CD14-positive monocyte (primary cell): ENCODE measurements at regions not wholly inside any gene's neighbourhood (a gene's known extent, or its start where the extent isn't known, plus 50 kb on each side); places are given as distances from the start of the nearest gene placed in this dataset.

Source experiments
- DNase-seq, 3 donors: peaks; one replicate each; pipeline ENCODE4 v3.0.0-alpha.2; 2011 to 2022
- H2AFZ ChIP-seq: 2 replicates; pipeline ENCODE4 v1.6.0; 2012; ENCODE audit warnings: mild to moderate bottlenecking, low read depth, low read length, inconsistent platforms; ENCODE audit not compliant: insufficient read depth, poor library complexity, severe bottlenecking
- H3K27ac ChIP-seq, 2 donors: 1 replicate in 1 of 2; 2 replicates in 1 of 2; pipeline ENCODE4 v1.5.1; 2012 to 2013; ENCODE audit warnings: low read length in 2 of 2, control low read depth in 1 of 2, inconsistent platforms in 1 of 2, low read depth in 1 of 2, mild to moderate bottlenecking in 1 of 2
- H3K27me3 ChIP-seq, 2 donors: one replicate each; pipeline versions ENCODE4 v1.6.0 to v1.6.1; 2011 to 2013; ENCODE audit warnings: low read length in 2 of 2; ENCODE audit not compliant: control insufficient read depth in 2 of 2, insufficient read depth in 2 of 2
- H3K36me3 ChIP-seq, 2 donors: replicated peaks in 1 of 2; 1 replicate in 1 of 2; 2 replicates in 1 of 2; pipeline versions ENCODE4 v1.5.1 to v1.6.1; 2012 to 2013; ENCODE audit warnings: low read length in 2 of 2, control low read depth in 1 of 2, inconsistent platforms in 1 of 2, mild to moderate bottlenecking in 1 of 2; ENCODE audit not compliant: insufficient read depth in 2 of 2, control insufficient read depth in 1 of 2
- H3K4me1 ChIP-seq, 2 donors: 1 replicate in 1 of 2; 2 replicates in 1 of 2; pipeline versions ENCODE4 v1.5.1 to v1.6.1; 2012 to 2013; ENCODE audit warnings: low read length in 2 of 2, control low read depth in 1 of 2, inconsistent platforms in 1 of 2, mild to moderate bottlenecking in 1 of 2, moderate library complexity in 1 of 2; ENCODE audit not compliant: insufficient read depth in 2 of 2, control insufficient read depth in 1 of 2
- H3K4me2 ChIP-seq: replicated peaks from 2 replicates; pipeline ENCODE3; 2012; ENCODE audit warnings: low read length, moderate library complexity, mild to moderate bottlenecking; ENCODE audit not compliant: poor library complexity, severe bottlenecking; ENCODE audit errors: extremely low read depth
- H3K4me3 ChIP-seq, 3 experiments: fragments of 200-600 bp in 1 of 3; sonication (generic) in 1 of 3; replicated peaks in 1 of 3; 1 replicate in 2 of 3; 2 replicates in 1 of 3; pipeline ENCODE4 v1.5.1; 2011 to 2013; ENCODE audit warnings: low read length in 3 of 3, mild to moderate bottlenecking in 3 of 3, control low read depth in 2 of 3, low read depth in 2 of 3, inconsistent platforms in 1 of 3, moderate library complexity in 1 of 3
- H3K79me2 ChIP-seq: 2 replicates; pipeline ENCODE4 v1.6.0; 2012; ENCODE audit warnings: mild to moderate bottlenecking, control low read depth, inconsistent platforms, low read length, moderate library complexity; ENCODE audit not compliant: insufficient read depth
- H3K9ac ChIP-seq: 2 replicates; pipeline ENCODE4 v1.6.0; 2017; ENCODE audit warnings: low read length, mild to moderate bottlenecking; ENCODE audit not compliant: insufficient read depth, poor library complexity, severe bottlenecking
- H3K9me3 ChIP-seq, 2 donors: replicated peaks in 1 of 2; 1 replicate in 1 of 2; 2 replicates in 1 of 2; pipeline versions ENCODE4 v1.5.1 to v1.6.1; 2012 to 2013; ENCODE audit warnings: low read length in 2 of 2, control low read depth in 1 of 2; ENCODE audit not compliant: control insufficient read depth in 1 of 2, insufficient read depth in 1 of 2
- H4K20me1 ChIP-seq: 2 replicates; pipeline ENCODE4 v1.6.0; 2012; ENCODE audit warnings: mild to moderate bottlenecking, low read length, control low read depth, moderate library complexity; ENCODE audit not compliant: insufficient read depth
- H3K27ac Mint-ChIP-seq, 7 donors: one replicate each; pipeline ENCODE4 v1.8.0; 2020; ENCODE audit warnings: mild to moderate bottlenecking in 7 of 7, mixed read lengths in 7 of 7, moderate library complexity in 6 of 7, inconsistent platforms in 2 of 7
- H3K27me3 Mint-ChIP-seq, 3 donors: one replicate each; pipeline ENCODE4 v1.8.0; 2021 to 2022; ENCODE audit warnings: low read depth in 3 of 3, mild to moderate bottlenecking in 3 of 3, mixed read lengths in 3 of 3, moderate library complexity in 3 of 3, inconsistent platforms in 1 of 3
- H3K36me3 Mint-ChIP-seq, 2 donors: one replicate each; pipeline ENCODE4 v1.8.0; 2020; ENCODE audit warnings: mixed read lengths in 2 of 2, inconsistent platforms in 1 of 2, mild to moderate bottlenecking in 1 of 2
- H3K4me1 Mint-ChIP-seq: one replicate; pipeline ENCODE4 v1.8.0; 2020; ENCODE audit warnings: mild to moderate bottlenecking, mixed read lengths
- H3K4me3 Mint-ChIP-seq, 2 donors: one replicate each; pipeline ENCODE4 v1.8.0; 2020; ENCODE audit warnings: mild to moderate bottlenecking in 2 of 2, mixed read lengths in 2 of 2, moderate library complexity in 1 of 2
- H3K9me3 Mint-ChIP-seq, 7 donors: one replicate each; pipeline ENCODE4 v1.8.0; 2020 to 2022; ENCODE audit warnings: mixed read lengths in 7 of 7, mild to moderate bottlenecking in 6 of 7, moderate library complexity in 6 of 7, inconsistent platforms in 2 of 7
- WGBS: methylation state at CpG from one replicate; pipeline ENCODE4 v1.1.5; 2013; ENCODE audit warnings: missing lambda C conversion rate; ENCODE audit not compliant: insufficient coverage; 5-methylcytosine and 5-hydroxymethylcytosine counted together
- intact Hi-C, 2 donors: fragments of 100-400 bp; cut with micrococcal nuclease; formaldehyde crosslinking; loops; one replicate each; pipeline versions ENCODE4 v1.15.0 to v1.15.1; 2023
- TF ChIP-seq, protein P1 (sequence below): fragments of 200-600 bp; IDR thresholded peaks from one replicate; pipeline ENCODE4 v1.8.0; 2022; ENCODE audit warnings: antibody characterized with exemption, mild to moderate bottlenecking

DNA sequence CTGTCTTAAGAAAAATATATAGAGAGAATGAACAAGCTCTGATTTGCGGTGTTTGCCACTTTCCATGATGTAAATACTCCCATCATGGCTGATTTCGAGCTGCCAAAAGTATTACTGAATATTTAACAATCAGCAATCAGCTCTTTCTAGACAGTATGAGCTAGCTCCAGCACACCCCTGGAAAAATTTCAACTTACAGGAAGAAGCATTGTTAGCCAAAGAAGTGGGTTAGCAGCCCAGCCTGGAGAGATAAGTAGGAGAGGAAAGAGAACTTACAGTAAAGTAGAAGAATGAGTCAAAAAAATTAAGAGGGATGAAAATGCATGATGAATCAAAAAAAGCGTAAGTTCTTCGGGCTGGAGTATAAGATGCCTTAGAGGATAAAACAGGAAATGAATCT is 60.6 kb upstream of the ANK3 start:
- H3K36me3 ChIP-seq = no peaks in the 10 kb centered on the region
- no CpG with 5 or more reads among the region's 4 CpGs for WGBS
- no peaks in the 10 kb centered on the region for H3K27me3 ChIP-seq
- no peak overlapping the region for H3K9ac ChIP-seq
- Mint-ChIP-seq H3K27me3 (peaks cover 0 to 4% (median 0%) of the 10 kb centered on the region in 3 donors), H3K36me3 (no peaks in the 10 kb centered on the region), H3K4me3 (no peak overlapping the region), H3K4me1 (peaks cover 15% of the 10 kb centered on the region), H3K9me3 (no peaks in the 10 kb centered on the region), H3K27ac (no peak overlapping the region)
- H3K9me3 ChIP-seq = no peaks in the 10 kb centered on the region
- TF ChIP-seq, protein P1, sequence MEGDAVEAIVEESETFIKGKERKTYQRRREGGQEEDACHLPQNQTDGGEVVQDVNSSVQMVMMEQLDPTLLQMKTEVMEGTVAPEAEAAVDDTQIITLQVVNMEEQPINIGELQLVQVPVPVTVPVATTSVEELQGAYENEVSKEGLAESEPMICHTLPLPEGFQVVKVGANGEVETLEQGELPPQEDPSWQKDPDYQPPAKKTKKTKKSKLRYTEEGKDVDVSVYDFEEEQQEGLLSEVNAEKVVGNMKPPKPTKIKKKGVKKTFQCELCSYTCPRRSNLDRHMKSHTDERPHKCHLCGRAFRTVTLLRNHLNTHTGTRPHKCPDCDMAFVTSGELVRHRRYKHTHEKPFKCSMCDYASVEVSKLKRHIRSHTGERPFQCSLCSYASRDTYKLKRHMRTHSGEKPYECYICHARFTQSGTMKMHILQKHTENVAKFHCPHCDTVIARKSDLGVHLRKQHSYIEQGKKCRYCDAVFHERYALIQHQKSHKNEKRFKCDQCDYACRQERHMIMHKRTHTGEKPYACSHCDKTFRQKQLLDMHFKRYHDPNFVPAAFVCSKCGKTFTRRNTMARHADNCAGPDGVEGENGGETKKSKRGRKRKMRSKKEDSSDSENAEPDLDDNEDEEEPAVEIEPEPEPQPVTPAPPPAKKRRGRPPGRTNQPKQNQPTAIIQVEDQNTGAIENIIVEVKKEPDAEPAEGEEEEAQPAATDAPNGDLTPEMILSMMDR = no peak
- no peak overlapping the region for H2AFZ ChIP-seq
- intact Hi-C loops = loop anchor here in 1 of 2 donors (10.0 kb wide), 1 partner anchor 185 kb away; no protein-coding TSS in a partner anchor
- H3K4me1 ChIP-seq = peaks cover 5 to 9% of the 10 kb centered on the region in 2 donors
- no peaks in the 10 kb centered on the region for H3K79me2 ChIP-seq
- H4K20me1 ChIP-seq = no peaks in the 10 kb centered on the region
- H3K4me2 ChIP-seq = no peak overlapping the region
- no peak overlapping the region for H3K4me3 ChIP-seq
- no peak overlapping the region for H3K27ac ChIP-seq
- no peak for DNase-seq

DNA sequence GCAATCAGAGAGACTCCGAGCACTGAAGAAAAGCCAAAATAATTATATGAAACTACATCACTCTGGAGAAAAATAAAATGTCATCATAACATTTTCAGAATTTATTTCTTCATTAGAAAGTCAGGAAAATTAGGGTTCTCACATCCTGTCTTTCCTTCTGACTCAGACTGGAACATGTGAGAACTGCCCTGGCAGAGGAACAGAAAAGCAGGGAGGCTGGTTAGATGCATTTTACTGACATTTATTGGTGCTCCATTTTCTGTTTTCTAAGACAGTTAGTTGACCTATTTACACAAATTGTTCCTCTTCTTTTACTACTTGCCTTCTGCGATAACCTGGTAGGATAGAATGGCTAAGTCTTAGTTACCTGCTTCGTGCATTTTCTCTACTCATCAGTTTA is 58.6 kb upstream of the ANK3 start:
- no peak for DNase-seq
- intact Hi-C loops = loop anchor here in 1 of 2 donors (10.0 kb wide), 1 partner anchor 197 kb away; no protein-coding TSS in a partner anchor
- no CpG with 5 or more reads among the region's 3 CpGs for WGBS
- no peak overlapping the region for H3K9ac ChIP-seq
- Mint-ChIP-seq H3K4me1 (peaks cover 11% of the 10 kb centered on the region), H3K27ac (no peak overlapping the region), H3K9me3 (no peaks in the 10 kb centered on the region), H3K27me3 (peaks cover 0 to 4% (median 0%) of the 10 kb centered on the region in 3 donors), H3K4me3 (no peak overlapping the region), H3K36me3 (no peaks in the 10 kb centered on the region)
- no peaks in the 10 kb centered on the region for H3K27me3 ChIP-seq
- H3K79me2 ChIP-seq = no peaks in the 10 kb centered on the region
- no peaks in the 10 kb centered on the region for H3K36me3 ChIP-seq
- no peak overlapping the region for H3K4me3 ChIP-seq
- H3K4me2 ChIP-seq = no peak overlapping the region
- peaks cover 5 to 9% of the 10 kb centered on the region in 2 donors for H3K4me1 ChIP-seq
- TF ChIP-seq, protein P1 = no peak
- H3K27ac ChIP-seq = no peak overlapping the region
- no peaks in the 10 kb centered on the region for H4K20me1 ChIP-seq
- H2AFZ ChIP-seq = no peak overlapping the region
- no peaks in the 10 kb centered on the region for H3K9me3 ChIP-seq
